ENCODE measurements at regions not wholly inside any gene's neighbourhood (a gene's known extent, or its start where the extent isn't known, plus 50 kb on each side); places are given as distances from the start of the nearest gene placed in this dataset.

DNA sequence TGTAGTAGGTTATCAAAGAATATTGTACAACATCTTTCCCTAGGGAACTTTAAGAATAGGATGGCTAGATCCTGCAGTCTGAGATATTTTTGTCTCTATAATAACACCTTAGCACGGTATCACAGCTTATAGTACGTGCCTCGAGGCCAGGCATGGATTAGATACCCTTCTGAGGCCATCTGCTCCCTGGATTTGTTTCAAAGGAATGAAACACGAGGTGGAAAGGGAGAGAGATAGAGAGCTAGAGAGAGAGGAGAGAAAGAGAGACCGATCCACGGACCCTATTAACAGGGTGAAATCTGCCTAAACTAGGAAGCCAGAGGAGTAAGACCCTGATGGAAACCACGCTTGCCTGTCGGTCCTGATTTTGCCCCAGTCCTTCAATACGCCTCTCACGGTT is 92.5 kb downstream of the CD83 start:
- Histone ChIP-seq H4K20me1 (ENCODE audit: insufficient read depth) (no peaks in the 10 kb centered on the region), H3K4me2 (ENCODE audit: low read length) (no peak overlapping the region), H3K36me3 (ENCODE audit: insufficient read depth, low read length) (no peaks in the 10 kb centered on the region), H3K9me3 (ENCODE audit: low read length) (no peaks in the 10 kb centered on the region), H3K27ac (ENCODE audit: low read length) (no peak overlapping the region), H3K9me2 (ENCODE audit: insufficient read depth, low read length) (no peaks in the 10 kb centered on the region), H3K79me2 (replicated peaks; ENCODE audit: insufficient read depth, low read length) (no peaks in the 10 kb centered on the region), H3K4me3 (ENCODE audit: low read length) (peak overlapping the region; percentile 82), H2AFZ (ENCODE audit: low read depth, low read length) (no peak overlapping the region), H3K27me3 (ENCODE audit: insufficient read depth, low read depth, low read length) (no peaks in the 10 kb centered on the region), H3F3A (ENCODE audit: insufficient read depth, low read length, poor library complexity, severe bottlenecking) (no peaks in the 10 kb centered on the region), H3K9ac (ENCODE audit: low read length) (peak overlapping the region; percentile 74)
- TF ChIP-seq EP300 (conservative IDR thresholded peaks at IDR 0.05; ENCODE audit: poor library complexity, severe bottlenecking) (no peak), EZH2 (IDR thresholded peaks at IDR 0.05; ENCODE audit: borderline replicate concordance, insufficient read depth, low read length, poor library complexity, severe bottlenecking) (no peak), TAF1 (IDR thresholded peaks at IDR 0.05; ENCODE audit: low read depth) (no peak), POLR2AphosphoS5 (IDR thresholded peaks at IDR 0.05) (no peak), SMC3 (conservative IDR thresholded peaks at IDR 0.05; ENCODE audit: poor library complexity) (no peak), RAD21 (conservative IDR thresholded peaks at IDR 0.05) (no peak), MXI1 (conservative IDR thresholded peaks at IDR 0.05; ENCODE audit: poor library complexity, severe bottlenecking) (no peak)
- TF ChIP-seq, protein P1, sequence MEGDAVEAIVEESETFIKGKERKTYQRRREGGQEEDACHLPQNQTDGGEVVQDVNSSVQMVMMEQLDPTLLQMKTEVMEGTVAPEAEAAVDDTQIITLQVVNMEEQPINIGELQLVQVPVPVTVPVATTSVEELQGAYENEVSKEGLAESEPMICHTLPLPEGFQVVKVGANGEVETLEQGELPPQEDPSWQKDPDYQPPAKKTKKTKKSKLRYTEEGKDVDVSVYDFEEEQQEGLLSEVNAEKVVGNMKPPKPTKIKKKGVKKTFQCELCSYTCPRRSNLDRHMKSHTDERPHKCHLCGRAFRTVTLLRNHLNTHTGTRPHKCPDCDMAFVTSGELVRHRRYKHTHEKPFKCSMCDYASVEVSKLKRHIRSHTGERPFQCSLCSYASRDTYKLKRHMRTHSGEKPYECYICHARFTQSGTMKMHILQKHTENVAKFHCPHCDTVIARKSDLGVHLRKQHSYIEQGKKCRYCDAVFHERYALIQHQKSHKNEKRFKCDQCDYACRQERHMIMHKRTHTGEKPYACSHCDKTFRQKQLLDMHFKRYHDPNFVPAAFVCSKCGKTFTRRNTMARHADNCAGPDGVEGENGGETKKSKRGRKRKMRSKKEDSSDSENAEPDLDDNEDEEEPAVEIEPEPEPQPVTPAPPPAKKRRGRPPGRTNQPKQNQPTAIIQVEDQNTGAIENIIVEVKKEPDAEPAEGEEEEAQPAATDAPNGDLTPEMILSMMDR (IDR thresholded peaks at IDR 0.05; ENCODE audit: poor library complexity, severe bottlenecking), result no peak

DNA sequence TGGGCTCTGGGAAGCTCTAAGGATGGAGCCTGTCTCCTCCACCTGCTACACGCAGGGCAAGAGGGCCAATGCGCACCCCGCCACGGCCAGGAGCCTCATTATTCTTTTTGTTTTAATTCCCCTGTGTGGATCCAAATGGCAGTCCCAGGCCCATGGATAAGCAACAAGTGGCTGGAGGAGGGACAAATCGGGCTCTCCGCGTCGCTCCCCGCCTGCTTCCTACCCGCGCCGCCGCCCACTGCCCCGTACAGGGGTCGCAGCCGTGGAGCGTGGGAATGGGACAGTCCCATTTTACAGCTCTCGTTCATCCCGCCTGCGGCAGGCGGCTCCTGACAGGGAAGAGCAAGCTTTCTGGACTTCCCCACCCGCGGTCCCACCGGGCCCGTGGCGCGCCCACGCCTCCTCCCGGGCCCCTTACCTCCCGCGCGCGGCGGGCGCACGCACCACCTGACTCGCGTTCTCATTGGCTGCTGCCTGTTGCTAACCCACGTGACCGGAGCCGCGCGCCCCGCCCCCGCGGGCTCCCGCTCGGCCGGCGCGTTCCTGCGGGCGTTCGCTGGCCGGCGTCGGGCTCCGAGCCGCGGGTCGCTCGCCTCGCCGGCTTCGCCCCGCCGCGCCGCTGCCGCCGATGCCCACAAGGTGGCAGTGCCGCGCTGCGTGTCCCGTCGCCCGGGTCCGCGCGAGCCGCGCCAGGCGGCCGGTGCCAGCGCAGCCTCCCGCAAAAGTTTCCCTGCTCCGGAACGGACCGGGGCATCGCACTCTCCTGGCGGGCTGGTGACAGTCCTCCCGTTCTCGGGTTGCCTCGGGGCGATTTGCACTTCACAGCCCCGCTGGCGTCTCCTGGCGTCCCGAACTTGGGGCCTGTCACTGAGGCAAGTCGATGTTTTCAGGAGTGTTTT is 93.3 kb downstream of the CD83 start:
- peak; percentile 60 for TF ChIP-seq MXI1 (conservative IDR thresholded peaks at IDR 0.05; ENCODE audit: poor library complexity, severe bottlenecking)
- TF ChIP-seq, protein P2, sequence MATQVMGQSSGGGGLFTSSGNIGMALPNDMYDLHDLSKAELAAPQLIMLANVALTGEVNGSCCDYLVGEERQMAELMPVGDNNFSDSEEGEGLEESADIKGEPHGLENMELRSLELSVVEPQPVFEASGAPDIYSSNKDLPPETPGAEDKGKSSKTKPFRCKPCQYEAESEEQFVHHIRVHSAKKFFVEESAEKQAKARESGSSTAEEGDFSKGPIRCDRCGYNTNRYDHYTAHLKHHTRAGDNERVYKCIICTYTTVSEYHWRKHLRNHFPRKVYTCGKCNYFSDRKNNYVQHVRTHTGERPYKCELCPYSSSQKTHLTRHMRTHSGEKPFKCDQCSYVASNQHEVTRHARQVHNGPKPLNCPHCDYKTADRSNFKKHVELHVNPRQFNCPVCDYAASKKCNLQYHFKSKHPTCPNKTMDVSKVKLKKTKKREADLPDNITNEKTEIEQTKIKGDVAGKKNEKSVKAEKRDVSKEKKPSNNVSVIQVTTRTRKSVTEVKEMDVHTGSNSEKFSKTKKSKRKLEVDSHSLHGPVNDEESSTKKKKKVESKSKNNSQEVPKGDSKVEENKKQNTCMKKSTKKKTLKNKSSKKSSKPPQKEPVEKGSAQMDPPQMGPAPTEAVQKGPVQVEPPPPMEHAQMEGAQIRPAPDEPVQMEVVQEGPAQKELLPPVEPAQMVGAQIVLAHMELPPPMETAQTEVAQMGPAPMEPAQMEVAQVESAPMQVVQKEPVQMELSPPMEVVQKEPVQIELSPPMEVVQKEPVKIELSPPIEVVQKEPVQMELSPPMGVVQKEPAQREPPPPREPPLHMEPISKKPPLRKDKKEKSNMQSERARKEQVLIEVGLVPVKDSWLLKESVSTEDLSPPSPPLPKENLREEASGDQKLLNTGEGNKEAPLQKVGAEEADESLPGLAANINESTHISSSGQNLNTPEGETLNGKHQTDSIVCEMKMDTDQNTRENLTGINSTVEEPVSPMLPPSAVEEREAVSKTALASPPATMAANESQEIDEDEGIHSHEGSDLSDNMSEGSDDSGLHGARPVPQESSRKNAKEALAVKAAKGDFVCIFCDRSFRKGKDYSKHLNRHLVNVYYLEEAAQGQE (IDR thresholded peaks at IDR 0.05; ENCODE audit: borderline replicate concordance), result no peak
- no peak for TF ChIP-seq EZH2 (IDR thresholded peaks at IDR 0.05; ENCODE audit: borderline replicate concordance, insufficient read depth, low read length, poor library complexity, severe bottlenecking)
- peak; percentile 58 for TF ChIP-seq POLR2AphosphoS5 (IDR thresholded peaks at IDR 0.05)
- TF ChIP-seq RAD21 (conservative IDR thresholded peaks at IDR 0.05), result peak; percentile 99
- peak; percentile 98 for TF ChIP-seq SMC3 (conservative IDR thresholded peaks at IDR 0.05; ENCODE audit: poor library complexity)
- TF ChIP-seq TAF1 (IDR thresholded peaks at IDR 0.05; ENCODE audit: low read depth), result no peak
- TF ChIP-seq, protein P1 (IDR thresholded peaks at IDR 0.05; ENCODE audit: poor library complexity, severe bottlenecking), result peak; percentile 93
- peak; percentile 92 for TF ChIP-seq EP300 (conservative IDR thresholded peaks at IDR 0.05; ENCODE audit: poor library complexity, severe bottlenecking)
- peak overlapping the region; percentile 82 for H3K4me3 ChIP-seq (ENCODE audit: low read length)
- H3K27ac ChIP-seq (ENCODE audit: low read length), result peak overlapping the region; percentile 53
- no peaks in the 10 kb centered on the region for H3K36me3 ChIP-seq (ENCODE audit: insufficient read depth, low read length)
- peak overlapping the region; percentile 70 for H3K4me2 ChIP-seq (ENCODE audit: low read length)
- H3F3A ChIP-seq (ENCODE audit: insufficient read depth, low read length, poor library complexity, severe bottlenecking), result no peaks in the 10 kb centered on the region
- H2AFZ ChIP-seq (ENCODE audit: low read depth, low read length), result peak overlapping the region; percentile 56
- no peaks in the 10 kb centered on the region for H3K27me3 ChIP-seq (ENCODE audit: insufficient read depth, low read depth, low read length)
- no peaks in the 10 kb centered on the region for H4K20me1 ChIP-seq (ENCODE audit: insufficient read depth)
- peak overlapping the region; percentile 74 for H3K9ac ChIP-seq (ENCODE audit: low read length)
- no peaks in the 10 kb centered on the region for H3K9me2 ChIP-seq (ENCODE audit: insufficient read depth, low read length)
- H3K9me3 ChIP-seq (ENCODE audit: low read length), result no peaks in the 10 kb centered on the region
- no peaks in the 10 kb centered on the region for H3K79me2 ChIP-seq (replicated peaks; ENCODE audit: insufficient read depth, low read length)
